Activated CD4-positive, alpha-beta T cell treated with anti-CD3 and anti-CD28 coated beads, Interleukin-2, amount 50 U/mL, for 16 hours (primary cell): ENCODE measurements at regions not wholly inside any gene's neighbourhood (a gene's known extent, or its start where the extent isn't known, plus 50 kb on each side); places are given as distances from the start of the nearest gene placed in this dataset.

Experiments used
- DNase-seq: peaks from one replicate; pipeline ENCODE4 v3.0.0-alpha.2; 2020

- DNase-seq = no peak
These were observed 64.1 kb downstream of the ZNF641 start for GRCh38 chr12:48286665-48287064.

- peak; percentile 2 for DNase-seq
These were observed 64.7 kb downstream of the ZNF641 start for GRCh38 chr12:48285751-48286650.

- DNase-seq = no peak
These were observed 68.9 kb downstream of the ZNF641 start for GRCh38 chr12:48281811-48282210.

GRCh38 chr12:48280572-48280971 is 70.1 kb downstream of the ZNF641 start:
- DNase-seq = no peak

- DNase-seq = no peak
These were observed 71.1 kb downstream of the ZNF641 start for GRCh38 chr12:48279601-48280000.

- DNase-seq = no peak
These were observed 71.6 kb downstream of the ZNF641 start for GRCh38 chr12:48279101-48279500.

- no peak for DNase-seq
These were observed 73.5 kb upstream of the OR10AD1 start for GRCh38 chr12:48276621-48277020.

- no peak for DNase-seq
These were observed 63.7 kb upstream of the OR10AD1 start for GRCh38 chr12:48266826-48267225.

GRCh38 chr12:48265777-48266176 is 62.7 kb upstream of the OR10AD1 start:
- DNase-seq = no peak

GRCh38 chr12:48263617-48264016 is 60.5 kb upstream of the OR10AD1 start:
- DNase-seq = no peak

GRCh38 chr12:48261773-48262172 is 58.7 kb upstream of the OR10AD1 start:
- no peak for DNase-seq
